ENCODE measurements at regions not wholly inside any gene's neighbourhood (a gene's known extent, or its start where the extent isn't known, plus 50 kb on each side); places are given as distances from the start of the nearest gene placed in this dataset.

DNA sequence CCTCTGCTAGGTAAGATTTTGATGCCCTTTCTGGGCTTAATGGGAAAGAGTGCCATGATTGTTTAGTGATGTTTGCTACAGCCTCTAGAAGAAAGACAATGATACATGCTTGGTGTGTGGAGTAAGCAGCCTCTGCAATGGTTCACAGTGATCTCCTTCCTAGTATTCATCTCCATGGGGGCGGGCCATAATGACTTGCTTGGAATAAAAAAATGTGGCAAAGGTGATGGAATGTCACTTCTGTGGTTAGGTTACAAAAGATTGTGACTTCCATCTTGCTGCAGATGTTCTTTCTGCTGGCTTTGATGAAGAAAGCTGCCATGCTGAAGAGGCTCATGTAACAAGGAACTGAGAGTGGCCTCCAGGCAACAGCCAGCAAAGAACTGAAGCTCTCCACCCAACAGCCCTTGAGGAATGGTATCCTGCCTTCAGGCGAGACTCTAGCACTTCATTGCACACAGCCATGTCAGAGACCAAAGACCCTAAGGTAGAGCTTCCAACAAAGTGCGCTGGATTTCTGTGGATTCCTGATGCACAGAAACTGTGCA, 139.1 kb upstream of the LRIG1 start:
- Histone ChIP-seq H3K4me3 (ENCODE audit: low read depth in 1 of 3, low read length in 3 of 3) (no peak overlapping the region), H3K27ac (ENCODE audit: low read depth in 1 of 2, low read length in 2 of 2) (no peak overlapping the region), H3K9ac (ENCODE audit: low read depth in 1 of 2, low read length in 2 of 2) (no peak overlapping the region), H3K9me3 (ENCODE audit: control insufficient read depth in 4 of 4, low read length in 3 of 4) (peaks cover 0 to 3% (median 0%) of the 10 kb centered on the region in 4 donors), H3K4me1 (ENCODE audit: control insufficient read depth in 4 of 4, insufficient read depth in 4 of 4, low read length in 3 of 4) (no peaks in the 10 kb centered on the region), H3K27me3 (ENCODE audit: control insufficient read depth in 4 of 4, insufficient read depth in 4 of 4, low read length in 3 of 4) (no peaks in the 10 kb centered on the region), H3K36me3 (ENCODE audit: control insufficient read depth in 4 of 4, insufficient read depth in 3 of 4, low read depth in 1 of 4, low read length in 3 of 4) (no peaks in the 10 kb centered on the region)
- no peak for DNase-seq (ENCODE audit: low spot score)
- WGBS, result 91% methylated on average over 3 of the region's 3 CpGs
- TF ChIP-seq, protein P1, sequence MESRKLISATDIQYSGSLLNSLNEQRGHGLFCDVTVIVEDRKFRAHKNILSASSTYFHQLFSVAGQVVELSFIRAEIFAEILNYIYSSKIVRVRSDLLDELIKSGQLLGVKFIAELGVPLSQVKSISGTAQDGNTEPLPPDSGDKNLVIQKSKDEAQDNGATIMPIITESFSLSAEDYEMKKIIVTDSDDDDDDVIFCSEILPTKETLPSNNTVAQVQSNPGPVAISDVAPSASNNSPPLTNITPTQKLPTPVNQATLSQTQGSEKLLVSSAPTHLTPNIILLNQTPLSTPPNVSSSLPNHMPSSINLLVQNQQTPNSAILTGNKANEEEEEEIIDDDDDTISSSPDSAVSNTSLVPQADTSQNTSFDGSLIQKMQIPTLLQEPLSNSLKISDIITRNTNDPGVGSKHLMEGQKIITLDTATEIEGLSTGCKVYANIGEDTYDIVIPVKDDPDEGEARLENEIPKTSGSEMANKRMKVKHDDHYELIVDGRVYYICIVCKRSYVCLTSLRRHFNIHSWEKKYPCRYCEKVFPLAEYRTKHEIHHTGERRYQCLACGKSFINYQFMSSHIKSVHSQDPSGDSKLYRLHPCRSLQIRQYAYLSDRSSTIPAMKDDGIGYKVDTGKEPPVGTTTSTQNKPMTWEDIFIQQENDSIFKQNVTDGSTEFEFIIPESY (IDR thresholded peaks at IDR 0.05), result no peak
- no peak for TF ChIP-seq RXRA (IDR thresholded peaks at IDR 0.05)
- no peak for TF ChIP-seq YY1 (IDR thresholded peaks at IDR 0.05)
- TF ChIP-seq HNF4G (IDR thresholded peaks at IDR 0.05), result no peak

DNA sequence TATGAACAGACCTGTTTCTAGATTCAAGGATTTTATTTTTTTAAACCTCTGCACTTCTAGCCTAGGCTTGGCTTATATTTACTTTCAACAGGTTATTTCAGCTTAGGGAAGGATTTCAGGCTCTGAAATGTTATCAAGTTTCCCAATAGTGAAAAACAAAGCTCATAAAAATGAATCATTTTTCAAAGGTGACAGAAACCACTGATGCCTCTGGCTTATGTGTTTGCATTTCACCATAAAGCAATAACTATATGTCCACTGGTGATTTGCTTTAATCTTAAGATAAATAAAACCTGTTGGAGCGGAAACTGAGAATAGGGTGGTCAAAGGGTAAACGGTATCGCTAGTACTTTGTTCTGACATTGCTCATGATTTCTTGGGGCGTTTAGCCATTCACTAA, 141.2 kb upstream of the LRIG1 start:
- 87% methylated on average over 4 of the region's 4 CpGs for WGBS
- Histone ChIP-seq H3K27ac (ENCODE audit: low read depth in 1 of 2, low read length in 2 of 2) (no peak overlapping the region), H3K4me3 (ENCODE audit: low read depth in 1 of 3, low read length in 3 of 3) (no peak overlapping the region), H3K9me3 (ENCODE audit: control insufficient read depth in 4 of 4, low read length in 3 of 4) (peaks cover 0 to 3% (median under 1%) of the 10 kb centered on the region in 4 donors), H3K9ac (ENCODE audit: low read depth in 1 of 2, low read length in 2 of 2) (no peak overlapping the region), H3K36me3 (ENCODE audit: control insufficient read depth in 4 of 4, insufficient read depth in 3 of 4, low read depth in 1 of 4, low read length in 3 of 4) (no peaks in the 10 kb centered on the region), H3K4me1 (ENCODE audit: control insufficient read depth in 4 of 4, insufficient read depth in 4 of 4, low read length in 3 of 4) (no peaks in the 10 kb centered on the region), H3K27me3 (ENCODE audit: control insufficient read depth in 4 of 4, insufficient read depth in 4 of 4, low read length in 3 of 4) (no peaks in the 10 kb centered on the region)
- DNase-seq (ENCODE audit: low spot score), result no peak
- TF ChIP-seq, protein P2, sequence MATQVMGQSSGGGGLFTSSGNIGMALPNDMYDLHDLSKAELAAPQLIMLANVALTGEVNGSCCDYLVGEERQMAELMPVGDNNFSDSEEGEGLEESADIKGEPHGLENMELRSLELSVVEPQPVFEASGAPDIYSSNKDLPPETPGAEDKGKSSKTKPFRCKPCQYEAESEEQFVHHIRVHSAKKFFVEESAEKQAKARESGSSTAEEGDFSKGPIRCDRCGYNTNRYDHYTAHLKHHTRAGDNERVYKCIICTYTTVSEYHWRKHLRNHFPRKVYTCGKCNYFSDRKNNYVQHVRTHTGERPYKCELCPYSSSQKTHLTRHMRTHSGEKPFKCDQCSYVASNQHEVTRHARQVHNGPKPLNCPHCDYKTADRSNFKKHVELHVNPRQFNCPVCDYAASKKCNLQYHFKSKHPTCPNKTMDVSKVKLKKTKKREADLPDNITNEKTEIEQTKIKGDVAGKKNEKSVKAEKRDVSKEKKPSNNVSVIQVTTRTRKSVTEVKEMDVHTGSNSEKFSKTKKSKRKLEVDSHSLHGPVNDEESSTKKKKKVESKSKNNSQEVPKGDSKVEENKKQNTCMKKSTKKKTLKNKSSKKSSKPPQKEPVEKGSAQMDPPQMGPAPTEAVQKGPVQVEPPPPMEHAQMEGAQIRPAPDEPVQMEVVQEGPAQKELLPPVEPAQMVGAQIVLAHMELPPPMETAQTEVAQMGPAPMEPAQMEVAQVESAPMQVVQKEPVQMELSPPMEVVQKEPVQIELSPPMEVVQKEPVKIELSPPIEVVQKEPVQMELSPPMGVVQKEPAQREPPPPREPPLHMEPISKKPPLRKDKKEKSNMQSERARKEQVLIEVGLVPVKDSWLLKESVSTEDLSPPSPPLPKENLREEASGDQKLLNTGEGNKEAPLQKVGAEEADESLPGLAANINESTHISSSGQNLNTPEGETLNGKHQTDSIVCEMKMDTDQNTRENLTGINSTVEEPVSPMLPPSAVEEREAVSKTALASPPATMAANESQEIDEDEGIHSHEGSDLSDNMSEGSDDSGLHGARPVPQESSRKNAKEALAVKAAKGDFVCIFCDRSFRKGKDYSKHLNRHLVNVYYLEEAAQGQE (IDR thresholded peaks at IDR 0.05), result no peak
- TF ChIP-seq TAF1 (conservative IDR thresholded peaks at IDR 0.05), result no peak
- TF ChIP-seq, protein P1 (IDR thresholded peaks at IDR 0.05), result no peak
- no peak for TF ChIP-seq RAD21 (IDR thresholded peaks at IDR 0.05)
- TF ChIP-seq YY1 (IDR thresholded peaks at IDR 0.05), result no peak
- no peak for TF ChIP-seq HNF4G (IDR thresholded peaks at IDR 0.05)
- no peak for TF ChIP-seq FOXA1 (IDR thresholded peaks at IDR 0.05)
- TF ChIP-seq, protein P3, sequence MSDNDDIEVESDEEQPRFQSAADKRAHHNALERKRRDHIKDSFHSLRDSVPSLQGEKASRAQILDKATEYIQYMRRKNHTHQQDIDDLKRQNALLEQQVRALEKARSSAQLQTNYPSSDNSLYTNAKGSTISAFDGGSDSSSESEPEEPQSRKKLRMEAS (IDR thresholded peaks at IDR 0.05), result no peak

DNA sequence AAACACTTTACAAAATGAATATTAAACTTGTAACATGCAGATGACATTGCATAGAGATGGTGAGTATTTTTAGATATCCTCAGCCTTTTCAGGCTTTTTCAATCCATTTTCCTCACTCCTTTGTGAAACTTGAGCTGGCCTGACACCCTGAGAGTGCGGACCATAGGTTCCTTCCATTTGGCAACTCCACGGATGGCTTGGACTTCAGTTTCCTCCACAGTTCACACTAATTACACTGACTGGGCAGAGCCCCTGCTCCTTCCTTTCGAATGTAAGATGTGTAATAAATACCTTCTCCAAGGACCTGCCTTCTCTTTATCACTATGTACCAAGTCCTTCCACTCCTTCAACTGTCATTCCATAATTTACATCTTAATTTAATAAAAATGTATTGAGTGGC, 141.7 kb upstream of the LRIG1 start:
- Histone ChIP-seq H3K9ac (ENCODE audit: low read depth in 1 of 2, low read length in 2 of 2) (no peak overlapping the region), H3K27me3 (ENCODE audit: control insufficient read depth in 4 of 4, insufficient read depth in 4 of 4, low read length in 3 of 4) (no peaks in the 10 kb centered on the region), H3K36me3 (ENCODE audit: control insufficient read depth in 4 of 4, insufficient read depth in 3 of 4, low read depth in 1 of 4, low read length in 3 of 4) (no peaks in the 10 kb centered on the region), H3K4me3 (ENCODE audit: low read depth in 1 of 3, low read length in 3 of 3) (no peak overlapping the region), H3K27ac (ENCODE audit: low read depth in 1 of 2, low read length in 2 of 2) (no peak overlapping the region), H3K9me3 (ENCODE audit: control insufficient read depth in 4 of 4, low read length in 3 of 4) (peaks cover 0 to 3% (median under 1%) of the 10 kb centered on the region in 4 donors), H3K4me1 (ENCODE audit: control insufficient read depth in 4 of 4, insufficient read depth in 4 of 4, low read length in 3 of 4) (no peaks in the 10 kb centered on the region)
- DNase-seq (ENCODE audit: low spot score), result no peak
- 72% methylated on average over 3 of the region's 3 CpGs for WGBS
- TF ChIP-seq, protein P4, sequence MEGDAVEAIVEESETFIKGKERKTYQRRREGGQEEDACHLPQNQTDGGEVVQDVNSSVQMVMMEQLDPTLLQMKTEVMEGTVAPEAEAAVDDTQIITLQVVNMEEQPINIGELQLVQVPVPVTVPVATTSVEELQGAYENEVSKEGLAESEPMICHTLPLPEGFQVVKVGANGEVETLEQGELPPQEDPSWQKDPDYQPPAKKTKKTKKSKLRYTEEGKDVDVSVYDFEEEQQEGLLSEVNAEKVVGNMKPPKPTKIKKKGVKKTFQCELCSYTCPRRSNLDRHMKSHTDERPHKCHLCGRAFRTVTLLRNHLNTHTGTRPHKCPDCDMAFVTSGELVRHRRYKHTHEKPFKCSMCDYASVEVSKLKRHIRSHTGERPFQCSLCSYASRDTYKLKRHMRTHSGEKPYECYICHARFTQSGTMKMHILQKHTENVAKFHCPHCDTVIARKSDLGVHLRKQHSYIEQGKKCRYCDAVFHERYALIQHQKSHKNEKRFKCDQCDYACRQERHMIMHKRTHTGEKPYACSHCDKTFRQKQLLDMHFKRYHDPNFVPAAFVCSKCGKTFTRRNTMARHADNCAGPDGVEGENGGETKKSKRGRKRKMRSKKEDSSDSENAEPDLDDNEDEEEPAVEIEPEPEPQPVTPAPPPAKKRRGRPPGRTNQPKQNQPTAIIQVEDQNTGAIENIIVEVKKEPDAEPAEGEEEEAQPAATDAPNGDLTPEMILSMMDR (IDR thresholded peaks at IDR 0.05; ENCODE audit: low read depth, low read length, missing input control), result no peak
- TF ChIP-seq, protein P2 (IDR thresholded peaks at IDR 0.05), result no peak
- TF ChIP-seq SP1 (IDR thresholded peaks at IDR 0.05), result no peak
- TF ChIP-seq, protein P3 (IDR thresholded peaks at IDR 0.05), result no peak
- TF ChIP-seq TAF1 (conservative IDR thresholded peaks at IDR 0.05), result no peak
- TF ChIP-seq, protein P5, sequence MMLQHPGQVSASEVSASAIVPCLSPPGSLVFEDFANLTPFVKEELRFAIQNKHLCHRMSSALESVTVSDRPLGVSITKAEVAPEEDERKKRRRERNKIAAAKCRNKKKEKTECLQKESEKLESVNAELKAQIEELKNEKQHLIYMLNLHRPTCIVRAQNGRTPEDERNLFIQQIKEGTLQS (IDR thresholded peaks at IDR 0.05), result no peak
- no peak for TF ChIP-seq YY1 (IDR thresholded peaks at IDR 0.05)

Measured in liver (tissue), 8 donors.